ENCODE measurements at regions not wholly inside any gene's neighbourhood (a gene's known extent, or its start where the extent isn't known, plus 50 kb on each side); places are given as distances from the start of the nearest gene placed in this dataset.
A peak's percentile ranks its signal among the peaks of the same experiment; 100 is the strongest.

GRCh38 chr6:134632024-134632423 lies 314.1 kb upstream of the SGK1 start:
- WGBS, result 92% methylated on average over 4 of the region's 4 CpGs
- no peak for DNase-seq (ENCODE audit: low spot score in 2 of 2)
- H3K27ac ChIP-seq, result peak overlapping the region; percentile 0

GRCh38 chr6:134631398-134631924 lies 313.5 kb upstream of the SGK1 start:
- H3K27ac ChIP-seq, result peak overlapping the region; percentile 56
- WGBS, result 53% methylated on average over 1 of the region's 1 CpG
- no peak for DNase-seq (ENCODE audit: low spot score in 2 of 2)

More at GRCh38 chr6:134632024-134632423, 314.1 kb upstream of the SGK1 start:
- Histone ChIP-seq H3K4me1 (peaks cover 6% of the 10 kb centered on the region), H3K9me3 (no peaks in the 10 kb centered on the region), H3K36me3 (no peaks in the 10 kb centered on the region), H3K4me3 (no peak overlapping the region), H3K27me3 (no peaks in the 10 kb centered on the region)
- TF ChIP-seq CTCF (IDR thresholded peaks at IDR 0.05) (no peak), POLR2AphosphoS5 (IDR thresholded peaks at IDR 0.05) (no peak)

GRCh38 chr6:134630508-134631121 lies 312.7 kb upstream of the SGK1 start:
- Histone ChIP-seq H3K36me3 (no peaks in the 10 kb centered on the region), H3K9me3 (no peaks in the 10 kb centered on the region), H3K4me1 (peaks cover 15% of the 10 kb centered on the region), H3K4me3 (peak overlapping the region; percentile 5), H3K27ac (peak overlapping the region; percentile 56), H3K27me3 (no peaks in the 10 kb centered on the region)
- no peak for TF ChIP-seq POLR2A (IDR thresholded peaks at IDR 0.05)
- TF ChIP-seq CTCF (IDR thresholded peaks at IDR 0.05), result no peak
- TF ChIP-seq EP300 (IDR thresholded peaks at IDR 0.05), result no peak
- TF ChIP-seq POLR2AphosphoS5 (IDR thresholded peaks at IDR 0.05), result no peak
- no peak for DNase-seq (ENCODE audit: low spot score in 2 of 2)
- 50% methylated on average over 10 of the region's 10 CpGs for WGBS

More at GRCh38 chr6:134631398-134631924, 313.5 kb upstream of the SGK1 start:
- no peak overlapping the region for H3K4me3 ChIP-seq
- H3K4me1 ChIP-seq, result peaks cover 9% of the 10 kb centered on the region
- no peaks in the 10 kb centered on the region for H3K9me3 ChIP-seq
- no peaks in the 10 kb centered on the region for H3K36me3 ChIP-seq
- TF ChIP-seq POLR2AphosphoS5 (IDR thresholded peaks at IDR 0.05) (no peak), CTCF (IDR thresholded peaks at IDR 0.05) (no peak), EP300 (IDR thresholded peaks at IDR 0.05) (no peak)
- no peaks in the 10 kb centered on the region for H3K27me3 ChIP-seq

DNA sequence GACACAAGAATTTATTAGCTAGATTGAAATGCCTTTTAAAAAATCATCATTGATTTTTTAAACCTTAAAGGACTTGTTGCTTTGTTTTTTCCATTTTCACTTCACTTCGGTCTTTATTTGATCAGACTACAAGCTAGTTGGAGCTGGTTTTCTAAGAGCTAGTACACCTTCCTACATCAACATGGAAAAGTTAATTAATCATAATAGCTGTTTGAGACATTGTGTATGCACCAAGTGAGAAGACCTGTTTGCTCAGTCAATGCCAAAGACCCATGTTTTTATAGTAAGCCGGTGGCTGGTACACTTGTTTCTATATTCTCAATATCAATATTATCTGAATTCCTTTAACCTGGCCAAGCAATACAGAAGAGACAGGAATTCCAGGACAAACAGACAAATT lies 310.2 kb upstream of the SGK1 start:
- Histone ChIP-seq H3K27me3 (no peaks in the 10 kb centered on the region), H3K36me3 (no peaks in the 10 kb centered on the region), H3K4me3 (no peak overlapping the region), H3K27ac (peak overlapping the region; percentile 42), H3K4me1 (peaks cover 32% of the 10 kb centered on the region), H3K9me3 (no peaks in the 10 kb centered on the region)
- WGBS, result 86% methylated on average over 2 of the region's 2 CpGs
- DNase-seq (ENCODE audit: low spot score in 2 of 2), result no peak
- TF ChIP-seq POLR2AphosphoS5 (IDR thresholded peaks at IDR 0.05) (no peak), POLR2A (IDR thresholded peaks at IDR 0.05) (no peak)

DNA sequence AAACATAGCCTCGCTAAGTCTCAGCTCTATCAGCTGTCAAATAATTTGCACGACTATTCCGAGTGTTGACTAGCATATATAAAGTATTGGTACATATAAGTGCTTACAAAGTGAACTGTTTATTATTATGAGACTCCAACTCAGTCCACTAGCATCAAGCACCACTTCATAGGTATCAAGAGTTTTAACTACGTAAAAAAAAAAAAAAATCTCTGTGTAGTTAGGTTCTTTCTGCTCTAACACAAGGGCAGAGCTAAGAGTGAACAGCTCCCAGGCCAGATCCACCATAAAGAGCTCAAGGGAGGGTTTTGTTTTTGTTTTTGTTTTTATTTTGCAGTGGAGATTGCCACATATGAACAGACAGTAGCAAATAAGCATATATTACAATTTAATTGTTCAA lies 309.8 kb upstream of the SGK1 start:
- TF ChIP-seq POLR2A (IDR thresholded peaks at IDR 0.05), result no peak
- TF ChIP-seq CTCF (IDR thresholded peaks at IDR 0.05), result no peak
- TF ChIP-seq EP300 (IDR thresholded peaks at IDR 0.05), result no peak
- no peak for TF ChIP-seq POLR2AphosphoS5 (IDR thresholded peaks at IDR 0.05)
- Histone ChIP-seq H3K27ac (peak overlapping the region; percentile 42), H3K9me3 (no peaks in the 10 kb centered on the region), H3K36me3 (no peaks in the 10 kb centered on the region), H3K27me3 (no peaks in the 10 kb centered on the region), H3K4me1 (peaks cover 32% of the 10 kb centered on the region), H3K4me3 (no peak overlapping the region)
- 95% methylated on average over 4 of the region's 4 CpGs for WGBS
- DNase-seq (ENCODE audit: low spot score in 2 of 2), result no peak

Data from suprapubic skin (tissue), 4 donors.